Lower leg skin (tissue), 4 donors: ENCODE measurements at regions not wholly inside any gene's neighbourhood (a gene's known extent, or its start where the extent isn't known, plus 50 kb on each side); places are given as distances from the start of the nearest gene placed in this dataset.

Experiments
- DNase-seq, 2 donors: peaks; one replicate each; pipeline ENCODE4 v3.0.0-alpha.2; 2019; ENCODE audit warnings: low spot score in 2 of 2
- H3K4me3 ChIP-seq: fragments of 200-600 bp; sonication (generic); 2 replicates; pipeline ENCODE4 v1.5.1; 2017; ENCODE audit warnings: mild to moderate bottlenecking, low read depth; ENCODE audit not compliant: poor library complexity, severe bottlenecking
- POLR2A ChIP-seq, 2 donors: fragments of 450-650 bp; IDR thresholded peaks; one replicate each; pipeline ENCODE4 v1.6.1; 2016 to 2017; ENCODE audit warnings: antibody characterized with exemption in 2 of 2, mild to moderate bottlenecking in 1 of 2, moderate library complexity in 1 of 2
- WGBS, 2 donors: methylation state at CpG; one replicate each; pipeline ENCODE4 v1.1.5; 2018; 5-methylcytosine and 5-hydroxymethylcytosine counted together
- intact Hi-C: fragments of 100-400 bp; cut with DNase I; formaldehyde crosslinking; loops from one replicate; pipeline ENCODE4 v1.15.0; 2023; ENCODE audit warnings: low total_unique reads
- TF ChIP-seq, protein P1 (sequence below), 3 donors: fragments of 450-650 bp; IDR thresholded peaks; one replicate each; pipeline ENCODE4 v1.5.1; 2016; ENCODE audit warnings: antibody characterized with exemption in 3 of 3, mild to moderate bottlenecking in 3 of 3, moderate library complexity in 2 of 3

DNA sequence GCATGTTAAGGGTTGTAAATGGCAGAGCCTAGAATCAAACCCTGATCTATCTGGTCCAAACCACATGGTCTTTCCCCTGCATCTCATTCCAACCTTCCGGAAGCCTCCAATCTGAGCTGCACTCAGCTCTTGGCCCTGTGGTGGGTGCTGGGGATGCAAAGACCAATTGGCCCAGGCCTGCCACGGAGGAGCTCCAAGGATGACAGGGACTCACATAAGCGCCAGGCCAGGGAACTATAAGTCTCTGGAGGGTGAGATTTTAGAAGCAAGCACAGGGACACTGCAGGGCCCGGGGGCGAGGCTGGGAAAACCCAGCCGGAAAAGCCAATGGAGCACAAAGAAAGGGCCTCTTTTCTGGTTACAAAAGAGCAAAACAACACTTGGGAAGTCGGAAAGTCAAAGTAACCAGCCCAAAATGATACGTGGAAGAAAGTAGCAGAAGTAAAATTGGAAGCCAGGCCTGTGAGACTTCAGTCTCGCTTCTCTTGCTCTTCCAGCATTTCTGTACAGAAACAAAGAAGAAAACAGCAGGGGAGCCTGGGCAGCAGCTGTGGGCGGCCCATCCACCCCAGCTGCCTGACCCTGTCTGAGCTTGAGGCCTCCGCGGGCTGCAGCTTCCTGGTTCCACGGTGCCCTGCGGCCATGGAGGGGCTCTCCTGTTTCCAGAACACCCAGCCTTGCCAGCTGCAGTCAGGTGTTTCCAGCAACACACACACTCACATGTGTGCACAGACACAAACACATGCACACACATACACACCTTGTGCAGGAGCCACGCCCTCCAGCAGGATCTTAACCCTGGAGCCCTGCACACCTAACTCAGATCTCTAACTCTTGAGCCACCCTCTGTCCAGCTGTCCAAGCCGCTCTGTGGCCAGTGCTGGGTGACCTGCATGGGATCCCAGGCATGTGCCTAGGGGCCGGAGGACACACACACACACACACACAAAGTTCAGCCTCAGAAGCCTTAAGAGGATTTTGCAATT lies 178.2 kb downstream of the BCL11B start:
- H3K4me3 ChIP-seq = no peak overlapping the region
- intact Hi-C loops = no loop called here
- no peak for TF ChIP-seq POLR2A (IDR thresholded peaks at IDR 0.05)
- TF ChIP-seq, protein P1, sequence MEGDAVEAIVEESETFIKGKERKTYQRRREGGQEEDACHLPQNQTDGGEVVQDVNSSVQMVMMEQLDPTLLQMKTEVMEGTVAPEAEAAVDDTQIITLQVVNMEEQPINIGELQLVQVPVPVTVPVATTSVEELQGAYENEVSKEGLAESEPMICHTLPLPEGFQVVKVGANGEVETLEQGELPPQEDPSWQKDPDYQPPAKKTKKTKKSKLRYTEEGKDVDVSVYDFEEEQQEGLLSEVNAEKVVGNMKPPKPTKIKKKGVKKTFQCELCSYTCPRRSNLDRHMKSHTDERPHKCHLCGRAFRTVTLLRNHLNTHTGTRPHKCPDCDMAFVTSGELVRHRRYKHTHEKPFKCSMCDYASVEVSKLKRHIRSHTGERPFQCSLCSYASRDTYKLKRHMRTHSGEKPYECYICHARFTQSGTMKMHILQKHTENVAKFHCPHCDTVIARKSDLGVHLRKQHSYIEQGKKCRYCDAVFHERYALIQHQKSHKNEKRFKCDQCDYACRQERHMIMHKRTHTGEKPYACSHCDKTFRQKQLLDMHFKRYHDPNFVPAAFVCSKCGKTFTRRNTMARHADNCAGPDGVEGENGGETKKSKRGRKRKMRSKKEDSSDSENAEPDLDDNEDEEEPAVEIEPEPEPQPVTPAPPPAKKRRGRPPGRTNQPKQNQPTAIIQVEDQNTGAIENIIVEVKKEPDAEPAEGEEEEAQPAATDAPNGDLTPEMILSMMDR (IDR thresholded peaks at IDR 0.05) = no peak
- no peak for DNase-seq
- whole genome bisulfite sequencing, 2 donors = 62 to 63% methylated on average over 17 of the region's 17 CpGs

DNA sequence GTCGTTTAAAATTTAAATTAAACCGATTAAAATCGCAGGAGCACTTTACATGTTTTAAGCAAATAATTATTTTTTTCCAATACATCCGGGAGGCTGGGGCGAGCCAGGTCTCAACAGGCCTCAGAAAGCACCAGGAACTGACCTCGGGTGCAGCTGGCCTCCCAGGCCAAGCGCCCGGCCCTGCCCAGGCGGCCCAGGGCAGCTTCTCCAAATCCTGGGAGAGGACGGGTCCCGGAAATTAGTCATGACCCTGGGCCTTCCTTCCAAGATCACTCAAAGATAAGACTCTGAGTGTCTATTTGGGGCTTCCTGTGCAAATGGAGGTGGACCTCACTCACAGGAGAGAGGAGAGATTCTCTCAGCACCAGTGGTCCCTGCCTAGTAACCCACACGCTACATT lies 177.1 kb downstream of the BCL11B start:
- intact Hi-C loops = no loop called here
- TF ChIP-seq, protein P1 (IDR thresholded peaks at IDR 0.05) = no peak
- TF ChIP-seq POLR2A (IDR thresholded peaks at IDR 0.05) = no peak
- no peak for DNase-seq
- H3K4me3 ChIP-seq = no peak overlapping the region
- WGBS, 2 donors = 65 to 70% methylated on average over 12 of the region's 12 CpGs

DNA sequence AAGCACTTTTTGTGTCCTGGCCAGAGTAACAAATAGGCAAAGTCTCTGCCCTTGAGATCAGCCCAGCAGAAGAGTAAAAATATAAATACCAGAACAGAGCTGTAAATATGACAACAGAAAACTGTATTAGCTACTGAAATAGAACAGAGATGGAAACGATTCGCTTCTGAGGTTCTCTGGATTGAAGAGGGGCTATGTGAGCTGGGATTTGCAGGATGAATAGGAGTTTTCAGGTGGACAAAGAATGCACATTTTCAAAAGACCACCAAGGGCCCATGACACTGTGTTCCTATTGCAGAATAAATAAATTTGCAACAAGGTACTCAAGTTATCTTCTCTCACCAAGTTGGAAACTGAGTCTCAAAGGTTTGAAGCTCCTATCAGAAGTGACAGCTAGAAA lies 176.6 kb downstream of the BCL11B start:
- no peak overlapping the region for H3K4me3 ChIP-seq
- TF ChIP-seq POLR2A (IDR thresholded peaks at IDR 0.05) = no peak
- TF ChIP-seq, protein P1 (IDR thresholded peaks at IDR 0.05) = no peak
- WGBS, 2 donors = 79 to 91% methylated on average over 2 of the region's 2 CpGs
- no peak for DNase-seq
- intact Hi-C loops = no loop called here

DNA sequence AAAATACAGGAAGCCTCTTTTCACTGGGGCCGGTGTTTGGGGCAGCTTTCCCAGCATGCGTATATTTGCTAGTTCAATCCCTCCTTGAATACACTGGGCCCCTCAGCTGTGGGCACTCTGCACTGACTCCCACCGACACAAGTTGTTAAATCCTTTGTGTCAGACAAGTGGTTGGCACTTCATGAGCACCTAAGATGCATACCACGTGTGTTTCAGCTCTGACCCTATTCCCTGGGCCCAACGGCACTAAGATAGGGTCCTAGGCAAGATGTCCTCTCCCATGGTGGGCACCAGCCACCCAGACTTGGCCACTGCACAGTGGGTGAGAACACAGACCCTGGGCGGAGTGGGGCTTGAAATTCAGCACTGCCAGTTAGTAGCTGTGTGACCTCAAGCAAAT lies 173.8 kb downstream of the BCL11B start:
- intact Hi-C loops = no loop called here
- H3K4me3 ChIP-seq = no peak overlapping the region
- WGBS, 2 donors = 86% methylated on average over 5 to 6 of the region's 6 CpGs
- no peak for TF ChIP-seq POLR2A (IDR thresholded peaks at IDR 0.05)
- TF ChIP-seq, protein P1 (IDR thresholded peaks at IDR 0.05) = no peak
- DNase-seq = no peak

DNA sequence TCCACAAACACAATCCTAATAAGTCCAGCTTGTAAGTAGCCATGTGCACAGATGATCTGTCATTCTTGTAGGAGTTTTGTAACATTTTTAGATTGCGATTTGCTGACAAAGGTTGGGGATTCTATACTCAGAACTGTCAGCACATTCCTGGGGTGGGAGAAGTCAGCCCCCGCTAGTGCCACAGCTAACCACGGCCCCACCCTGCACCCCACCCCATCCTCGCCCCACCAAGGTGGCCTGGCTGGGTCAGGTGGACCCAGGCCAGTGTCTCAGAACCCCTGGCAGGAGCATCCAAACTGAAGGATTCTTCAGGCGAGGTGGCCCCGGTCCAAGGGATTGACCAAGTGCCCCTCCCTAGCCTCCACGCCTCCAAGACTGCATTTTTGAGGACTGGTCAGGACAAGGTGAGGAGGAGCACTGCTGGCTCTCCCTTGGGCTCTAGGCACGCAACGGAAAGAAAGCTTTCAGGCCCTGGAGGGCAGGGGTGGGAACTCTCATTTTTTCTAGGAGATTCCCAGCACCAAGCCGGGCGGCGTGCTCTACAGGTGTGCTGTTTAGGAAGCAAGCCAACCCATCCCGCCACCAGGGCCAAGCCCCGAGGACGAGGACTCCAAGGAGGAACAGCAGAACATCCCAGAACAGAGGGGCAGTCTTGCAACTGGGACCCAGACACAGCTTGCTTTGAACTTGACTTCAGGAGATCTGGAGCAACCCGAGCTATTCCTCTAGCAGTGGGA lies 172.8 kb downstream of the BCL11B start:
- no peak overlapping the region for H3K4me3 ChIP-seq
- DNase-seq = no peak
- intact Hi-C loops = no loop called here
- TF ChIP-seq POLR2A (IDR thresholded peaks at IDR 0.05) = no peak
- TF ChIP-seq, protein P1 (IDR thresholded peaks at IDR 0.05) = no peak
- WGBS, 2 donors = 63 to 66% methylated on average over 16 of the region's 16 CpGs
